ENCODE measurements at regions not wholly inside any gene's neighbourhood (a gene's known extent, or its start where the extent isn't known, plus 50 kb on each side); places are given as distances from the start of the nearest gene placed in this dataset.

- in situ Hi-C loops (cut with HindIII; ENCODE audit: low pct_ligation_motif_present, low sequenced_read_pairs), result no loop called here
- TF ChIP-seq, protein P1, sequence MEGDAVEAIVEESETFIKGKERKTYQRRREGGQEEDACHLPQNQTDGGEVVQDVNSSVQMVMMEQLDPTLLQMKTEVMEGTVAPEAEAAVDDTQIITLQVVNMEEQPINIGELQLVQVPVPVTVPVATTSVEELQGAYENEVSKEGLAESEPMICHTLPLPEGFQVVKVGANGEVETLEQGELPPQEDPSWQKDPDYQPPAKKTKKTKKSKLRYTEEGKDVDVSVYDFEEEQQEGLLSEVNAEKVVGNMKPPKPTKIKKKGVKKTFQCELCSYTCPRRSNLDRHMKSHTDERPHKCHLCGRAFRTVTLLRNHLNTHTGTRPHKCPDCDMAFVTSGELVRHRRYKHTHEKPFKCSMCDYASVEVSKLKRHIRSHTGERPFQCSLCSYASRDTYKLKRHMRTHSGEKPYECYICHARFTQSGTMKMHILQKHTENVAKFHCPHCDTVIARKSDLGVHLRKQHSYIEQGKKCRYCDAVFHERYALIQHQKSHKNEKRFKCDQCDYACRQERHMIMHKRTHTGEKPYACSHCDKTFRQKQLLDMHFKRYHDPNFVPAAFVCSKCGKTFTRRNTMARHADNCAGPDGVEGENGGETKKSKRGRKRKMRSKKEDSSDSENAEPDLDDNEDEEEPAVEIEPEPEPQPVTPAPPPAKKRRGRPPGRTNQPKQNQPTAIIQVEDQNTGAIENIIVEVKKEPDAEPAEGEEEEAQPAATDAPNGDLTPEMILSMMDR (IDR thresholded peaks at IDR 0.05; ENCODE audit: low read depth, low read length, missing control alignments), result no peak
- DNase-seq, result no peak
- Histone ChIP-seq H3K4me3 (ENCODE audit: low read depth, low read length) (no peak overlapping the region), H3K27ac (no peak overlapping the region), H3K36me3 (replicated peaks) (no peaks in the 10 kb centered on the region), H3K27me3 (replicated peaks) (no peaks in the 10 kb centered on the region)
Measured at GRCh38 chr5:155129513-155129880, 115.9 kb downstream of the KIF4B start.

GRCh38 chr5:155134130-155134529, 120.6 kb downstream of the KIF4B start:
- in situ Hi-C loops (cut with HindIII; ENCODE audit: low pct_ligation_motif_present, low sequenced_read_pairs), result no loop called here
- Histone ChIP-seq H3K27ac (no peak overlapping the region), H3K36me3 (replicated peaks) (no peaks in the 10 kb centered on the region), H3K27me3 (replicated peaks) (no peaks in the 10 kb centered on the region), H3K4me3 (ENCODE audit: low read depth, low read length) (no peak overlapping the region)
- DNase-seq, result no peak
- TF ChIP-seq, protein P1 (IDR thresholded peaks at IDR 0.05; ENCODE audit: low read depth, low read length, missing control alignments), result no peak

- no peak overlapping the region for H3K27ac ChIP-seq
- in situ Hi-C loops (cut with HindIII; ENCODE audit: low pct_ligation_motif_present, low sequenced_read_pairs), result no loop called here
- H3K27me3 ChIP-seq (replicated peaks), result no peaks in the 10 kb centered on the region
- no peak for DNase-seq
- no peak overlapping the region for H3K4me3 ChIP-seq (ENCODE audit: low read depth, low read length)
- H3K36me3 ChIP-seq (replicated peaks), result no peaks in the 10 kb centered on the region
- TF ChIP-seq, protein P1 (IDR thresholded peaks at IDR 0.05; ENCODE audit: low read depth, low read length, missing control alignments), result no peak
Measured at GRCh38 chr5:155136216-155136850, 122.8 kb downstream of the KIF4B start.

DNA sequence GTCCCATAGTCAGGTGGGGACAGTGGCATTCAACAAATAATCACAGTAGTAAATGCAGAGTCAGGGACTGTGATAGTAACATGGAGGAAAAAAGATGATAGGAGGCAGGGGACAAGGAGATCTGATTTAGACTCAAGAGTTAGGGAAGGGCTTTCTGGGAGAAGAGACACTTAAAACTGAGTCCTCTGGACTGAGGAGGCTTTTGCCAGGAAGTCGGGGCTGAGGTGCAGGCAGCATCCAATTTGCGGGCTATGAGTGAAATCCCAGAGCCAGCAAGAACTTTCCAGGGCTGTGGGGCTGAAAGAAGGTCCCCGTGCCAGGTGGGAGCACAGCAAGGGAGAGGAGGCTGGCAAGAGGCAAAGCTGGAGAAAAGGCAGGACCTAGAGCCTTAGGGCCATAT, 124.1 kb downstream of the KIF4B start:
- Histone ChIP-seq H3K27me3 (replicated peaks) (no peaks in the 10 kb centered on the region), H3K4me3 (ENCODE audit: low read depth, low read length) (no peak overlapping the region), H3K27ac (no peak overlapping the region), H3K36me3 (replicated peaks) (no peaks in the 10 kb centered on the region)
- no peak for DNase-seq
- in situ Hi-C loops (cut with HindIII; ENCODE audit: low pct_ligation_motif_present, low sequenced_read_pairs), result no loop called here
- TF ChIP-seq, protein P1 (IDR thresholded peaks at IDR 0.05; ENCODE audit: low read depth, low read length, missing control alignments), result no peak

DNA sequence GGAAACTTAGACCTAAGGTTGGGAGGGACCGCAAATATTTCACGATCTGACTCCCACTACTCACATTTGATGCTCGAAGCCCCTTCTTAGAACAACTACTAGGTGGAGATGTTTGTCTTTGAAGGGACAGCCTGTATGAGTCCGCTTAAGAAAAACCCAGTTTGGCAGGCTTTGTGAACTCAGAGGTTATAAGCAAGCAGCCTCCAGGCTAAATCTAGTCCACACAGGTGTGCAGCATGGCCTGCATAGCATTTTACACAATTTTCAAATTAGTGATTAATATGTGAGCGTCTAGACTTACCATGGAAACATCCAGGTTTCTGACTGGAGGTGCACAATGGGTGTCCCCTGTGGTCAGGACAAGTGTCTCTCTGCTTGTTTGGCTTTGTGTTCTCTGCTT, 127.1 kb downstream of the KIF4B start:
- no peak overlapping the region for H3K27ac ChIP-seq
- no peak overlapping the region for H3K4me3 ChIP-seq (ENCODE audit: low read depth, low read length)
- no peaks in the 10 kb centered on the region for H3K36me3 ChIP-seq (replicated peaks)
- TF ChIP-seq, protein P1 (IDR thresholded peaks at IDR 0.05; ENCODE audit: low read depth, low read length, missing control alignments), result no peak
- in situ Hi-C loops (cut with HindIII; ENCODE audit: low pct_ligation_motif_present, low sequenced_read_pairs), result no loop called here
- DNase-seq, result no peak
- H3K27me3 ChIP-seq (replicated peaks), result no peaks in the 10 kb centered on the region

GRCh38 chr5:155144956-155145355, 131.4 kb downstream of the KIF4B start:
- in situ Hi-C loops (cut with HindIII; ENCODE audit: low pct_ligation_motif_present, low sequenced_read_pairs), result no loop called here
- DNase-seq, result no peak
- Histone ChIP-seq H3K4me3 (ENCODE audit: low read depth, low read length) (no peak overlapping the region), H3K27ac (no peak overlapping the region), H3K36me3 (replicated peaks) (no peaks in the 10 kb centered on the region), H3K27me3 (replicated peaks) (no peaks in the 10 kb centered on the region)
- TF ChIP-seq, protein P1 (IDR thresholded peaks at IDR 0.05; ENCODE audit: low read depth, low read length, missing control alignments), result no peak
